T-cell (primary cell): ENCODE measurements at regions not wholly inside any gene's neighbourhood (a gene's known extent, or its start where the extent isn't known, plus 50 kb on each side); places are given as distances from the start of the nearest gene placed in this dataset.

Experiments
- ATAC-seq, 4 experiments: fragments of 200-7000 bp in 3 of 4; fragments of 150-1000 bp in 1 of 4; cut with Tn5 transposase; replicated peaks in 1 of 4; 1 replicate in 3 of 4; 2 replicates in 1 of 4; pipeline ENCODE4 v1.10.0; 2021; ENCODE audit warnings: moderate library complexity in 3 of 4, mild to moderate bottlenecking in 2 of 4, moderate number of reproducible peaks in 1 of 4
- CTCF ChIA-PET, 2 donors: fragments of 300-600 bp; sonication (Branson Sonifier 250); formaldehyde crosslinking; loops; one replicate each; lab custom pipeline; 2022; ENCODE audit warnings: antibody characterized with exemption in 2 of 2; lab: Charles Lee
- POLR2A ChIA-PET, 2 donors: fragments of 300-600 bp; sonication (Branson Sonifier 250); formaldehyde crosslinking; loops; one replicate each; lab custom pipeline; 2022; ENCODE audit warnings: antibody characterized with exemption in 2 of 2; lab: Charles Lee
- DNase-seq, 35 experiments: peaks; one replicate each; pipeline versions ENCODE4 v3.0.0 to v3.0.0-alpha.2; 2013 to 2023
- H3K27ac ChIP-seq: one replicate; pipeline ENCODE4 v1.5.1; 2013; ENCODE audit warnings: low read length
- H3K27me3 ChIP-seq, 2 experiments: replicated peaks in 1 of 2; 1 replicate in 1 of 2; 2 replicates in 1 of 2; pipeline versions ENCODE4 v1.6.1 to v1.7.0; 2013; ENCODE audit warnings: low read length in 1 of 2, mixed read lengths in 1 of 2; ENCODE audit not compliant: control insufficient read depth in 2 of 2, insufficient read depth in 2 of 2; ENCODE audit errors: extremely low read depth in 1 of 2
- H3K36me3 ChIP-seq, 2 donors: 1 replicate in 1 of 2; 2 replicates in 1 of 2; pipeline versions ENCODE4 v1.6.1 to v1.7.0; 2013; ENCODE audit warnings: low read length in 1 of 2; ENCODE audit not compliant: control insufficient read depth in 2 of 2, insufficient read depth in 1 of 2; ENCODE audit errors: extremely low read depth in 1 of 2
- H3K4me1 ChIP-seq, 2 experiments: 1 replicate in 1 of 2; 2 replicates in 1 of 2; pipeline versions ENCODE4 v1.6.1 to v1.7.0; 2013; ENCODE audit warnings: low read length in 2 of 2, mixed read lengths in 1 of 2; ENCODE audit not compliant: insufficient read depth in 2 of 2, control insufficient read depth in 1 of 2; ENCODE audit errors: extremely low read depth in 1 of 2
- H3K4me3 ChIP-seq, 2 donors: 1 replicate in 1 of 2; 2 replicates in 1 of 2; pipeline versions ENCODE4 v1.5.1 to v1.7.0; 2013; ENCODE audit warnings: mild to moderate bottlenecking in 2 of 2, low read length in 1 of 2, moderate library complexity in 1 of 2; ENCODE audit not compliant: control insufficient read depth in 1 of 2; ENCODE audit errors: extremely low read depth in 1 of 2
- H3K9me3 ChIP-seq: 2 replicates; pipeline ENCODE4 v1.7.0; 2013
- H3K27ac Mint-ChIP-seq, 2 donors: one replicate each; pipeline ENCODE4 v1.8.0; 2020 to 2021; ENCODE audit warnings: mild to moderate bottlenecking in 2 of 2, mixed read lengths in 2 of 2
- H3K27me3 Mint-ChIP-seq, 2 donors: one replicate each; pipeline ENCODE4 v1.8.0; 2021 to 2022; ENCODE audit warnings: mixed read lengths in 2 of 2
- H3K36me3 Mint-ChIP-seq: one replicate; pipeline ENCODE4 v1.8.0; 2021; ENCODE audit warnings: mixed read lengths
- H3K4me1 Mint-ChIP-seq, 3 donors: one replicate each; pipeline ENCODE4 v1.8.0; 2020 to 2022; ENCODE audit warnings: mixed read lengths in 3 of 3, mild to moderate bottlenecking in 1 of 3
- H3K4me3 Mint-ChIP-seq, 3 donors: one replicate each; pipeline ENCODE4 v1.8.0; 2020 to 2022; ENCODE audit warnings: mild to moderate bottlenecking in 3 of 3, mixed read lengths in 3 of 3, moderate library complexity in 3 of 3
- H3K9me3 Mint-ChIP-seq, 3 donors: one replicate each; pipeline ENCODE4 v1.8.0; 2020 to 2022; ENCODE audit warnings: mixed read lengths in 3 of 3
- WGBS: methylation state at CpG from one replicate; pipeline ENCODE4 v1.1.5; 2013; ENCODE audit warnings: missing lambda C conversion rate; ENCODE audit not compliant: insufficient coverage; 5-methylcytosine and 5-hydroxymethylcytosine counted together

- no peaks in the 10 kb centered on the region for H3K27me3 Mint-ChIP-seq
- ChIA-PET POLR2A (interaction anchor here in 1 of 2 donors (0.7 kb wide), 1 partner anchor 993 kb away, joined by 7 read pairs; no protein-coding TSS in a partner anchor), CTCF (no interaction called here)
- H3K27ac Mint-ChIP-seq, result no peak overlapping the region
- no peak overlapping the region for H3K27ac ChIP-seq
- WGBS, result 88% methylated on average over 2 of the region's 3 CpGs
- H3K4me3 Mint-ChIP-seq, result no peak overlapping the region
- peaks cover 3% of the 10 kb centered on the region for H3K36me3 Mint-ChIP-seq
- peaks cover 2 to 4% (median 2%) of the 10 kb centered on the region in 3 donors for H3K4me1 Mint-ChIP-seq
- H3K4me1 ChIP-seq, result no peaks in the 10 kb centered on the region
- H3K9me3 ChIP-seq, result no peaks in the 10 kb centered on the region
- DNase-seq (no peak), ATAC-seq (no peak)
- no peaks in the 10 kb centered on the region for H3K36me3 ChIP-seq
- H3K4me3 ChIP-seq, result no peak overlapping the region
- peaks cover 3 to 6% (median 4%) of the 10 kb centered on the region in 3 donors for H3K9me3 Mint-ChIP-seq
- H3K27me3 ChIP-seq, result no peaks in the 10 kb centered on the region
Measured at GRCh38 chr4:151983854-151984253, 223.0 kb upstream of the GATB start.

GRCh38 chr4:151979819-151980218 lies 219.0 kb upstream of the GATB start:
- Mint-ChIP-seq H3K9me3 (peaks cover 22 to 31% (median 26%) of the 10 kb centered on the region in 3 donors), H3K27ac (no peak overlapping the region), H3K4me1 (peaks cover 0 to 4% (median 0%) of the 10 kb centered on the region in 3 donors), H3K27me3 (no peaks in the 10 kb centered on the region), H3K36me3 (peaks cover 26% of the 10 kb centered on the region), H3K4me3 (no peak overlapping the region)
- POLR2A ChIA-PET, result no interaction called here
- WGBS, result no CpG with 5 or more reads among the region's 4 CpGs
- Histone ChIP-seq H3K4me3 (no peak overlapping the region), H3K27ac (no peak overlapping the region), H3K36me3 (no peaks in the 10 kb centered on the region), H3K9me3 (no peaks in the 10 kb centered on the region), H3K4me1 (no peaks in the 10 kb centered on the region), H3K27me3 (no peaks in the 10 kb centered on the region)
- ATAC-seq, result no peak
- DNase-seq, result no peak
- CTCF ChIA-PET, result no interaction called here

GRCh38 chr4:151968643-151969042 lies 207.8 kb upstream of the GATB start:
- Histone ChIP-seq H3K4me3 (no peak overlapping the region), H3K36me3 (no peaks in the 10 kb centered on the region), H3K27ac (no peak overlapping the region), H3K4me1 (no peaks in the 10 kb centered on the region), H3K27me3 (no peaks in the 10 kb centered on the region), H3K9me3 (no peaks in the 10 kb centered on the region)
- Mint-ChIP-seq H3K27me3 (peaks cover 0 to 2% of the 10 kb centered on the region in 2 donors), H3K4me3 (no peak overlapping the region), H3K4me1 (no peaks in the 10 kb centered on the region), H3K27ac (no peak overlapping the region), H3K36me3 (no peaks in the 10 kb centered on the region), H3K9me3 (peaks cover 0 to 4% (median 3%) of the 10 kb centered on the region in 3 donors)
- ATAC-seq (no peak), DNase-seq (no peak)
- WGBS, result 80% methylated on average over 5 of the region's 6 CpGs
- POLR2A ChIA-PET, result interaction anchor here in 1 of 2 donors (0.6 kb wide), 1 partner anchor 132 kb away, joined by 4 read pairs; no protein-coding TSS in a partner anchor
- CTCF ChIA-PET, result interaction anchor here in 1 of 2 donors (0.7 kb wide), 1 partner anchor 960 kb away, joined by 7 read pairs; no protein-coding TSS in a partner anchor

GRCh38 chr4:151967074-151967473 lies 206.3 kb upstream of the GATB start:
- H3K4me3 Mint-ChIP-seq, result no peak overlapping the region
- ATAC-seq, result no peak
- POLR2A ChIA-PET, result no interaction called here
- H3K27me3 Mint-ChIP-seq, result peaks cover 0 to 2% of the 10 kb centered on the region in 2 donors
- no peak overlapping the region for H3K27ac ChIP-seq
- peaks cover 0 to 3% (median 0%) of the 10 kb centered on the region in 3 donors for H3K9me3 Mint-ChIP-seq
- H3K9me3 ChIP-seq, result no peaks in the 10 kb centered on the region
- H3K4me1 ChIP-seq, result no peaks in the 10 kb centered on the region
- H3K4me3 ChIP-seq, result no peak overlapping the region
- no peak overlapping the region for H3K27ac Mint-ChIP-seq
- DNase-seq, result no peak
- no peaks in the 10 kb centered on the region for H3K4me1 Mint-ChIP-seq
- CTCF ChIA-PET, result no interaction called here
- peaks cover 3% of the 10 kb centered on the region for H3K36me3 Mint-ChIP-seq
- 60% methylated on average over 2 of the region's 6 CpGs for WGBS
- no peaks in the 10 kb centered on the region for H3K27me3 ChIP-seq
- no peaks in the 10 kb centered on the region for H3K36me3 ChIP-seq

- Mint-ChIP-seq H3K9me3 (peaks cover 0 to 3% (median 0%) of the 10 kb centered on the region in 3 donors), H3K27me3 (peaks cover 0 to 2% of the 10 kb centered on the region in 2 donors), H3K27ac (no peak overlapping the region), H3K36me3 (peaks cover 3% of the 10 kb centered on the region), H3K4me3 (no peak overlapping the region), H3K4me1 (peaks cover 0 to 8% (median 5%) of the 10 kb centered on the region in 3 donors)
- H3K9me3 ChIP-seq, result no peaks in the 10 kb centered on the region
- no peaks in the 10 kb centered on the region for H3K36me3 ChIP-seq
- CTCF ChIA-PET, result no interaction called here
- DNase-seq (no peak), ATAC-seq (no peak)
- H3K4me1 ChIP-seq, result no peaks in the 10 kb centered on the region
- no peak overlapping the region for H3K4me3 ChIP-seq
- POLR2A ChIA-PET, result interaction anchor here in 1 of 2 donors (0.8 kb wide), 1 partner anchor 59 kb away, joined by 7 read pairs; no protein-coding TSS in a partner anchor
- no peak overlapping the region for H3K27ac ChIP-seq
- no peaks in the 10 kb centered on the region for H3K27me3 ChIP-seq
- 100% methylated on average over 1 of the region's 4 CpGs for WGBS
Measured at GRCh38 chr4:151962138-151962823, 201.5 kb upstream of the GATB start.

GRCh38 chr4:151961456-151961855 lies 200.6 kb upstream of the GATB start:
- CTCF ChIA-PET, result interaction anchor here in 1 of 2 donors (0.6 kb wide), 1 partner anchor 1786 kb away, joined by 3 read pairs; no protein-coding TSS in a partner anchor
- Histone ChIP-seq H3K27me3 (no peaks in the 10 kb centered on the region), H3K9me3 (no peaks in the 10 kb centered on the region), H3K36me3 (no peaks in the 10 kb centered on the region), H3K27ac (no peak overlapping the region), H3K4me1 (no peaks in the 10 kb centered on the region), H3K4me3 (no peak overlapping the region)
- no peak for DNase-seq
- Mint-ChIP-seq H3K36me3 (peaks cover 3% of the 10 kb centered on the region), H3K27ac (no peak overlapping the region), H3K4me3 (no peak overlapping the region), H3K4me1 (peaks cover 0 to 8% (median 5%) of the 10 kb centered on the region in 3 donors), H3K9me3 (peaks cover 0 to 3% (median 0%) of the 10 kb centered on the region in 3 donors), H3K27me3 (peaks cover 0 to 2% of the 10 kb centered on the region in 2 donors)
- ATAC-seq, result no peak
- WGBS, result 85% methylated on average over 2 of the region's 2 CpGs
- POLR2A ChIA-PET, result no interaction called here
